Left kidney (tissue), 1 donor: ENCODE measurements at regions not wholly inside any gene's neighbourhood (a gene's known extent, or its start where the extent isn't known, plus 50 kb on each side); places are given as distances from the start of the nearest gene placed in this dataset.
"Not testable (repeated sequence)": the region's sequence is repeated elsewhere in the genome, so short reads cannot be mapped to it uniquely, and the experiment has no call there.

Source experiments
- DNase-seq: peaks from one replicate; pipeline ENCODE4 v3.0.0-alpha.2; 2013

DNA sequence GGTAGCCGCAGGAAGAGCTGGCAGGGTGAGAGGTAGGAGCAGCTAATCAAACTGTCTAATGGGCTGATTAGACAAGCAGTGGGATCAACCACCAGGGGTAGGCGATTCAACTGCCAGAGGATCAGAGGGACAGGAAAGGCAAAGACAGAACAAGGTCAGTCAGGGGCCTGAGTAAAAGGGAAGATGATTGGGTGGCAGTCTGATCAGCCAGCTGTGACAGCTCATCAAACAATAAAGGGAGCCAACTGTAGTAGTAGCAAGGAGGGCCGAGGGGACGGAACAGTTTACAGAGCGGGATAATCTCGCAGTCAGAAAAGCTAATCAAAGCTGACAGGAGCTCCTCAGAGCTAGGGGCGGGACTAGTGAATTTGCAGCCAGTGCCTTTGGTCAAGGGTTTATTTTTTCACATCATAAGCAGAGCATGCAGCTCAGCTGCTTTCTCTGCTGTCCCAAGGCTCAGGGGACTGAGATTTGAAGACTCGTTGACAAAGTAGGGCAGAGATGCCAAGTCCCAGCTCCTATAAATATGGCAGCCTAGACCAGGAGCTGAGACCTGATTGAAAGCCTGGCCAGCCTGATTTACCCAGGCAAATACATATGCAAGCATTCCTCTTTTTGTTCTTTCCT is 418.2 kb downstream of the GABRG2 start:
- DNase-seq: no peak

DNA sequence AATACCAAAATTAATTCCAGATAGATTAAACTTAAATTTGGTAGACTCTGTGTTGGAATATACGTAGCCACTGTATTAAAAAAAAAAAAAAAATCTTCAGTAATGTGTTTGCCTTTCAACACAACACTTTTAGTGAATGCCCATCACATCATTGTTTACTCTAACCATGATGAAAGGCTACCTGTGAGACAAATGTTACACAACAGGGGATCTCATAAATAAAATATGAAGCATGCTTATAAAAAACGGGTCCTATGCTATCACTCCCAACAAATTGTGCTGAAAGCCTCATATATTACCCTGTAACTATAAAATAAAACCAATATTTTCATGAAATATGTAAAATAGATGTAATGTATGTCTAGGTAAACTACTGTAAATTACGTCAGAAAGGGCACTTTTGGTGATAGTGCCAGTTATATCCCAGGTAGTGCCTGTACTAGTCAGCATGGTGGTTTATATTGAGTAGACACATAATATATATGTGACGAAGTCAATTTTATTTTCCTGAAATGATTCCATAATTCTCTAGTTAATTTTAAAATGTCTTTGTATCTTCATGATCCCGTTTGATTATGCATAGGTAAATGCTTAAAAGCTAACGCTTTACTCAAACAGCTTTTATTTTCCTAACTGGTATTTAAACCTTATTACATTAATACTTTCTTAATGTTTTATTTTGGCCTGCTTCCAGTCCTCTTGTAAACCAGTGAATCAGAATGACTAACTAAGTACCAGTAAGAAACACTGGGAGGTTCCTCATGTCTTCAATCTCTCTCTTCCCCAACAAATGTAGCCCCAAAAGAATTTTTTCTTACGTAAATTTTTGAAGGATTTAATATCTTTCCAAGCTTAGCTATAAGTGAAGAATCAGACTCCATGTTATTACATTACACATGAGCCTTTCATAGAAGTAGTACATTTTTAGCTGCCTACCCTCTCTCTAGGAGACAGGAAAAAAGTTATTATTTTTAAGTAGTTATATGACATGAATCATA is 420.3 kb downstream of the GABRG2 start:
- DNase-seq: no peak

- DNase-seq: no peak
Observed at GRCh38 chr5:162496100-162496808, 428.7 kb downstream of the GABRG2 start.

- no peak for DNase-seq
Observed at GRCh38 chr5:162497455-162497854, 429.9 kb downstream of the GABRG2 start.

GRCh38 chr5:162502780-162503179 is 435.2 kb downstream of the GABRG2 start:
- no peak for DNase-seq

DNA sequence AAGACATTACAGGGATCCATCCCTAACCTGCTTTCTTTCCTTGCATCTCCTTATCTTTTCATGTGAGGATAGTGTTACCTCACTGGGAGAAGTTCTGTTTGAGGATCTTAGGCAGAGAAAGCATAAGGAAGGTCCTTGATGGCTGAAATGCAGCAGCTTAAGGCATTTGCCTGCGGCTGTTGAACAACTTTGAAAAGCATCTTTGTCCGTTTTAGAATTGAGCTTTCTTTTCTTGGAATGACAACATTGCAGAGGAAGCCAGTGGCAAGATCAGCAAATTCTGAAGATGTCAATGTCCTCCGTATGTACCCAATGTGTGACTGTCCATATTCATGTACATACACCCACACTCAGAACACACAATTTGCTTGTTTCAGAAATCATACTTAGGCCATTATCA is 436.2 kb downstream of the GABRG2 start:
- DNase-seq: no peak

- DNase-seq: no peak
Observed at GRCh38 chr5:162512935-162513565, 445.5 kb downstream of the GABRG2 start.

DNA sequence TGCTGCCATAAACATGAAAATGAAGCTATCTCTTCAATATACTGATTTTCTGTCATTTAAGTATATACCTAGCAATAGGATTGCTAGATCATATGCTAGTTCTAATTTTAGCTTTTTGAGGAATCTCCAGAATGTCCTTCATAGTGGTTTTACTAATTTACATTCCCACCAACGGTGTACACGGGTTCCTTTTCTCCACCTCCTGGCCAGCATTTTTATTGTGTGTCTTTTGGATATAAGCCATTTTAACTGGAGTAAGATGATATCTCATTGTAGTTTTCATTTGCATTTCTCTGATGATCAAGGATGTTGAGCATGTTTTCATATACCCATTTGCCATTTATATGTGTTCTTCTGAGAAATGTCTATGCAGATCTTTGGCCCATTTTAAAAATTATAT is 446.5 kb downstream of the GABRG2 start:
- DNase-seq: no peak

DNA sequence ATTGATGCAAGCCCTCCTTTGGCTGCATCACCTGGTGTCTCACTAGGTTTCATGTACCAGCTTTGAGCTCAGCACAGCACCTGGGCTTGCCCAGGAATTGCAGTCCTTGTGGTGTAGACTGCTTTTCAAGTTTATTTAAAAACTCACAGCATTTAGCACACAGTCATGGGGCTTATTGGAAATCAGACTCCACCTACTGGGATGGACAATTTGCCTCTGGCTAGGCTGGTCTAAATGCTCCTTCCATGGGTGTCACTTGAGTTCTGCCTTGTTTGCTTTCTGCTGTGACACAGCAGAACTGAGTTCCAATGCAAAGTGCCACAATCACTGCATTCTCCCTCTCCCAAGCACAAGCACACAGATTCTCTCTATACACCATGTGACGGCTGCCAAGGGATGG is 453.3 kb downstream of the GABRG2 start:
- no peak for DNase-seq

DNA sequence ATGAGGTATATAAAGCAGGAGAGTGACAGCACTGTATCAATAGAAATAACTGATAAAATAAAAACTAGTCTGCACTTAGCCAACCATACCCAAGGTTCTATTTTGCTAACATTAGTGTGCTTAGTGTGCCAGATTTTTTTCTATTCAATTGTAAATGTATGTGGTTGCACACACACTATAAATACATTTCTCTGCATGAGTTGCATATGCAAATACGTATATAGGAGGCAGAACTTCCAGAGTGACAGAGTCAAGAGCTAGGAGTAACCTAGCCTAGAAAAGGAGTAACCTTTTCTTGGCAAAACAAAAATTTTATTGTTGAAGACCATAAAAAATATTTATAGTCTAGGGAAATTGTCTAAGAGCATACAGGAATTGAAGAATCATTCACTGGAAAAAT is 461.6 kb downstream of the GABRG2 start:
- no peak for DNase-seq

DNA sequence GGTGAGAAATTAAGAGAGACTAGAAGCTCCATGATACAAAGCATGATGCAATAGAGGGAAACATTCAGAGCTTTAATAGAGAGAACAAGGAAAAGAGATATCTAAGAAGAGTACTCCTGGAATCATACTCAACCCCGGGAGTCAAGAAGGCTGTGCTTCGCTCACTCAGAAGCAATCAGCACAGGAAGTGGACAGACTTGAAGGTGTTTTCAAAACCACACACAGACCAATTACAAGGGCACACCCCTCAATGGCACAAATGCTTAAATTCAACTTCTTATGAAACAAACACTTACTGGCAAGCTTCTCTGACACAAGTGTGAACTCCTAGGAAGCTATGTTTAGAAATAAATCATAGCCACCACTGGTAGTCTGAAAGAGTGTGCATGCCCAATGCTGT is 462.3 kb downstream of the GABRG2 start:
- no peak for DNase-seq

DNA sequence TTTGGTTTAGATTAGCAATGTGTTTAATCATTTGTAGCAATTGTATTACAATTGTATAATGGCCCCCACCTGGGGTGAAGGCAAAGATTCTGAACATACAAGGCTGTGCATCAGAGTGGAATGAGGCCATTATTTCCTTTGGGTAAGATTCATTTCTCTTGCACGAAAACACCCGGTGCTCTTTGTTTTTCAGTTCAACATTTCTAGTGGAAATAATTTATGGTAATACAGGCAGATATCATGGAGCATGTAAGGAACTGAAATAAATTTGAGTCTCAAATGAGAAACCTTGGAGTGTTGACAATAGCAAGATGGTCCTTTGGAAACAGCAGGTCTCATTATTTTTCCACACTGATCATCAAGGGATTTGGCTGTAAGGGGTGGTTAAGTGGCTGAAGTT is 475.9 kb downstream of the GABRG2 start:
- DNase-seq: no peak

GRCh38 chr5:162544905-162545304 is 477.3 kb downstream of the GABRG2 start:
- no peak for DNase-seq

DNA sequence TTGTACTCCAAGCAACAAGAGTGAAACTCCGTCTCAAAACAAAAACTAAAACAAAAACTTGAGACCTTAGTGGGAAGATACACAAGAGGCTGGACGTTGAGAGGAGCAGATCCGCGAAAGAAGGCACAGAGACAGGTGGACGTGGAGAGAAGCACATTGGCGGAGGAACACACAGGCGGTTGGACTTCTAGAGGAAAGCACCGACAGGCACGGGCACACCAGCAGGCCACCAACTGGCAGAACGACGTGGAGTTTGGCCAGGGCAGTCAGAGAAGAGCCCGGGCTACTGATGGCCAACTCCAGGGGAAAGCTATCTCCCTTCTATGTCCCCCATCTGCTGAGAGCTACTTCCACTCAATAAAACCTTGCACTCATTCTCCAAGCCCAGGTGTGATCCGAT is 482.7 kb downstream of the GABRG2 start:
- no peak for DNase-seq

DNA sequence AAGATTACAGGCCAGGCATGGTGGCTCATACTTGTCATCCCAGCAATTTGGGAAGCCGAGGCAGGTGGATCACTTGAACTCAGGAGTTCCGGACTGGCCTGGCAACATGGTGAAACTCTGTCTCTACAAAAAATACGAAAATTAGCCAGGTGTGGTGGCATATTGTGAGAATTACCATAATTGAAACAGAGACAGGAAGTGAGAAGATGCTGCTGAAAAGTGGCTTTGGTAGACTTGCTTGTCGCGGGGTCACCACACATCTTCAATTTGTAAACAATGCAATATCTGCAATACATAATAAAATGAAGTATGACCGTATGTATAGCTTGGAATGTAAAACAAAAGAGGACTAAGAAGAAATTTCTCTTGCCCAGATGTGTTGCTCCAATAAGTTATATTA is 490.5 kb downstream of the GABRG2 start:
- DNase-seq: no peak

DNA sequence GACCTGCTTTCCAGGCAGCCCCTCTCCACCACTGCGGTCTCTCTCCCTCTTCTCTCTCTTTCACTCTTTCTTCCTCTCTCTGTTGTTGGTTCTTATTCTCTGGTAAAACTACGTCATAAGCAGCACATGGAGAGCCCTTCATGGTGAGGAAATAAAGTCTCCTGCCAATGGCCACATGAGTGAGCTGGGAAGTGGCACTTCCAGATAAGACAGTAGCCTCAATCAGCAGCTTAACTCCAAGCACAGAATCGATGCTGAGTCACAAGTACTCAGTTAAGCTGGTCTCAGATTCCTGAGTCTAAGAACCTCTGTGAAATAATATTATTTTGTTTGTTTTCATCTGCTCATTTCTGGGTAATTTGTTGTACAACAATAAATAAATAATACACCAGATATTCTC is 500.1 kb downstream of the GABRG2 start:
- DNase-seq: no peak

- DNase-seq: no peak
Observed at GRCh38 chr5:162573758-162574157, 506.2 kb downstream of the GABRG2 start.

DNA sequence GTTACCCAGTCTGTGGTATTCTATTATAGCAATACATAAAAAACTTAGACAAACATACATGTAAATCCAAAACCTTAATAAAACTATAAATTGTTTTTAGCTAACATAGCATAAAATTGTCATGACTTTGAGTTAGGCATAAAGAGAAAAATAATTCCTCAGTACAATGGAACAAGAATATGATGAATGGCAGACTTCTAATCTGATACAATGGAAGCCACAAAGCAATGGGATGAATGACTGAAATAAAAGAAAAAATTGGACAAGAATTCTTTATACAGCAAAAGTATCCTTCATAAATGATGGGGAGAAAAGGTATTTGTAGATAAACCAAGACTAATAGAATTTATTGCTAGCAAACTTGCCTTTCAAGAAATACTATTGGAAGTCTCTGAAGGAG is 524.2 kb downstream of the GABRG2 start:
- no peak for DNase-seq

DNA sequence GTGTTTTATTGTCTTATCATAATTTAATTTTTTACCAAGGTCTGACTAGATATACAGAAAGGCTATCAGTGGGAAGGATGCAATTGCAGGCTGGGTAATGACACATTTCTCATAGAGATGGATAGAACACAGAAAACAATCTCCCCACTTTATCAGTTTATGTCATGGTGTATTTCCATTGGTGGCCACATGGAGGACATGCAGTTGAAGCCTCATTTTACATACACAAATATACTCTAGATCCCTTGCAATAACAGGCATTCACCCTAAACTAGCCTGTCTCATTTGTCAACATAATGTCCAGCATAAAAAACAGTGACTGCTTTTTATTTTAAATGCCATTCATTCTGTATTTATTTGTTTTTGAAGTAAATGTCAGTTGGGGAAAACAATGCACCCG is 526.3 kb downstream of the GABRG2 start:
- no peak for DNase-seq

DNA sequence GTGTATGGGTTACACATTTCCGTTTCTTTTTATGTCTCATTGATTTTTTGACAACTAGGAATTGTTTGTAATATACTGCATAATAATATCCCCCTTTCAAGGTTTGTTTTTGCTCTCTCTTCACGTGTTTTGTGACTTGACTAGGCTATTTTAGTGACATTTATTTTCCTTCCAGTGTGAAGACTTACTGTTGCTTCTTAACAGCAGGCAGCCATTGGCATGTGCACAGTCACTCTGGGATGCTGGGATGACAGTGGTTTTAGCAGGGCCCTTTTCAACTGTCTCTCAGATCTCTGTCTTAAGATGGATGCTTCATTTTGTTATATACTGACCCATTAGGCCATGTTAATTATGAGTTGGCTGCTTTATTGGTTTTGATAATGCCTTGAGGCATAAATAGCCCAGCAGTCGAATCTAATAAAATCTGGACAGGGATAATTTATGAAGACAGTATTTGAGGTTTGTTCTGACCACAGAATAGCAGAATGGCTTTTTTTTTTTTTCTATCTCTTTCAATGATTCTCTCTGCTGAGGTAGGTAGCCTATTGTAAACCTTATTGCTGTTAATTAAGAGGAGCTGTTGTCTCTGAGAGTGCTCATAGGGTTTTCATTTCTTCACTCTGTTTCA is 536.0 kb downstream of the GABRG2 start:
- no peak for DNase-seq

DNA sequence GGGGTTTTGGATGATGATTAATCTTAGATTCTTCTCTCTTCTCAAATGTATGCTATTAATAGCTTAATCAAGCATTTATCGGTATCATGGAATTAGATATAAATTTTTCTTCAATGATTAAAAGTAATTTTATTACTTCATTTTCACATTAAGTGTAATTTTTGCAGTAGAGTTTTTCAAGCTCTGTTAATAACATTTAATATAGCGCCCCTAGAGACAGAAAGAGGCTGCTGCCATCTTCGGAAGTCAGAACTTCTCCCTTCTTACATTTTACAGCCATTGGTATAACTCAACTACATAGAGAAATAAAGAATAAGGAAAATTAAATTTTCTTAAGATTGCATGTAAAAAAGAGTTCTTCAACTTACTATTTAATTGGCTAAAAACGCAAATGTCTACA is 540.3 kb downstream of the GABRG2 start:
- DNase-seq: no peak

- DNase-seq: not testable (repeated sequence)
Observed at GRCh38 chr5:162621726-162622263, 554.2 kb downstream of the GABRG2 start.
